AG04450 (cell line): ENCODE measurements at regions not wholly inside any gene's neighbourhood (a gene's known extent, or its start where the extent isn't known, plus 50 kb on each side); places are given as distances from the start of the nearest gene placed in this dataset.

Experiments
- CTCF ChIA-PET: fragments of 300-600, 350-600 bp; formaldehyde crosslinking; extraction: SDS; loops from one replicate; lab custom pipeline; 2022; ENCODE audit warnings: antibody characterized with exemption, inconsistent platforms; lab: Charles Lee
- POLR2A ChIA-PET: fragments of 350-600 bp; formaldehyde crosslinking; extraction: SDS; loops from one replicate; lab custom pipeline; 2021; ENCODE audit warnings: antibody characterized with exemption, inconsistent platforms; lab: Yijun Ruan, JAX
- DNase-seq: peaks from one replicate; pipeline ENCODE4 v3.0.0-alpha.2; 2011; ENCODE audit warnings: low read depth, low spot score
- H3K27ac ChIP-seq: one replicate; pipeline ENCODE4 v1.5.1; 2012; ENCODE audit warnings: low read depth, low read length, control low read depth
- H3K27me3 ChIP-seq: one replicate; pipeline ENCODE4 v1.6.0; 2012; ENCODE audit warnings: low read length; ENCODE audit not compliant: control insufficient read depth, insufficient read depth
- H3K4me3 ChIP-seq: 2 replicates; pipeline ENCODE4 v1.5.1; 2011; ENCODE audit warnings: mild to moderate bottlenecking, low read depth, low read length, control low read depth
- H3K9me3 ChIP-seq: 2 replicates; pipeline ENCODE4 v1.5.1; 2012; ENCODE audit warnings: low read length; ENCODE audit not compliant: control insufficient read depth, insufficient read depth
- TF ChIP-seq, protein P1 (sequence below): IDR thresholded peaks from 2 replicates; pipeline ENCODE4 v1.5.1; 2011; ENCODE audit warnings: low read depth, low read length, control low read depth, inconsistent platforms

DNA sequence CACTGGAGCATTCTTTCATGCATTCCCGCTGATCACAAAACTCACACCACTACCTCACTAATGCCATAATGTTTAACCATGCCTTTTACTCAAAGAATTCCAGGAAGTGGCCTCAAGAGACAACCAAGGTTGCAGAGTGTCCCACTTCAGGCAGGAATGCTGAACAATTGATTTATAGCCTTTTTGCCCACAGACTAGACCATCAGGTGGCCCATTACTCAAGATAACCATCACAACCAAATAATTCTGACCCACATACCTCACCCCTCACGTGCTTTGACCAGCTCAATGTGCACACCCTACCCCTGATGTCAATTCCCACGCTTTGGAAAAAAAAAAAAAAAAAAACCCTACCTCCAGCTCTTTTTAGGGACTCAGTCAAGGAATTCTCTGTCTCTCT is 220.6 kb upstream of the UFL1 start:
- ChIA-PET CTCF (no interaction called here), POLR2A (no interaction called here)
- Histone ChIP-seq H3K9me3 (peaks cover 7% of the 10 kb centered on the region; the same call in 1 of the 2 replicates), H3K4me3 (no peak overlapping the region), H3K27me3 (no peaks in the 10 kb centered on the region), H3K27ac (no peak overlapping the region)
- TF ChIP-seq, protein P1, sequence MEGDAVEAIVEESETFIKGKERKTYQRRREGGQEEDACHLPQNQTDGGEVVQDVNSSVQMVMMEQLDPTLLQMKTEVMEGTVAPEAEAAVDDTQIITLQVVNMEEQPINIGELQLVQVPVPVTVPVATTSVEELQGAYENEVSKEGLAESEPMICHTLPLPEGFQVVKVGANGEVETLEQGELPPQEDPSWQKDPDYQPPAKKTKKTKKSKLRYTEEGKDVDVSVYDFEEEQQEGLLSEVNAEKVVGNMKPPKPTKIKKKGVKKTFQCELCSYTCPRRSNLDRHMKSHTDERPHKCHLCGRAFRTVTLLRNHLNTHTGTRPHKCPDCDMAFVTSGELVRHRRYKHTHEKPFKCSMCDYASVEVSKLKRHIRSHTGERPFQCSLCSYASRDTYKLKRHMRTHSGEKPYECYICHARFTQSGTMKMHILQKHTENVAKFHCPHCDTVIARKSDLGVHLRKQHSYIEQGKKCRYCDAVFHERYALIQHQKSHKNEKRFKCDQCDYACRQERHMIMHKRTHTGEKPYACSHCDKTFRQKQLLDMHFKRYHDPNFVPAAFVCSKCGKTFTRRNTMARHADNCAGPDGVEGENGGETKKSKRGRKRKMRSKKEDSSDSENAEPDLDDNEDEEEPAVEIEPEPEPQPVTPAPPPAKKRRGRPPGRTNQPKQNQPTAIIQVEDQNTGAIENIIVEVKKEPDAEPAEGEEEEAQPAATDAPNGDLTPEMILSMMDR, result no peak
- no peak for DNase-seq

- ChIA-PET CTCF (no interaction called here), POLR2A (no interaction called here)
- TF ChIP-seq, protein P1, result no peak
- no peaks in the 10 kb centered on the region for H3K27me3 ChIP-seq
- H3K4me3 ChIP-seq, result no peak overlapping the region
- no peak for DNase-seq
- H3K9me3 ChIP-seq, result peaks cover 11% of the 10 kb centered on the region
- no peak overlapping the region for H3K27ac ChIP-seq
These were observed 219.8 kb upstream of the UFL1 start for GRCh38 chr6:96301781-96302180.

GRCh38 chr6:96302991-96303390 is 218.6 kb upstream of the UFL1 start:
- DNase-seq, result no peak
- no peak overlapping the region for H3K4me3 ChIP-seq
- CTCF ChIA-PET, result interaction anchor here (0.6 kb wide), 1 partner anchor 1108 kb away, joined by 3 read pairs; no protein-coding TSS in a partner anchor
- peaks cover 13% of the 10 kb centered on the region for H3K9me3 ChIP-seq
- TF ChIP-seq, protein P1, result no peak
- no peak overlapping the region for H3K27ac ChIP-seq
- POLR2A ChIA-PET, result no interaction called here
- H3K27me3 ChIP-seq, result no peaks in the 10 kb centered on the region

DNA sequence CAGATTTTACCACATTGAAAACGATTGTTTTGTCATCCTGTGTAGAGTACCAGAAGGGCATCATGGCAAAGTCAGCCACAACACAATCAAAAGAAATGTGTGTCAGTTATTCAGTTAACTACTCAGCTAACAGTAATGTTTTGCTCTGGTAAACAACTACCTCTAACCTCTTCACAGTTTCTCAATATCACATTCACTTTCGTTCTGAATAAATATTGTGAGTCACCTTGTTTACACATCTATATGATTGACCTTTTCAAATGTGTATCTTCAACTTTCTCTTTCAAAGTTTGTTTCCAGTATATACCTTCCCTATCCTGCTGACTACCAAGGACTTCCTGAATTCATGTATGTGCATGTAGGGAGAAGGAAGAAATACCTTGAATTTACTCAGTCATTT is 216.6 kb upstream of the UFL1 start:
- H3K9me3 ChIP-seq, result peaks cover 12% of the 10 kb centered on the region

DNA sequence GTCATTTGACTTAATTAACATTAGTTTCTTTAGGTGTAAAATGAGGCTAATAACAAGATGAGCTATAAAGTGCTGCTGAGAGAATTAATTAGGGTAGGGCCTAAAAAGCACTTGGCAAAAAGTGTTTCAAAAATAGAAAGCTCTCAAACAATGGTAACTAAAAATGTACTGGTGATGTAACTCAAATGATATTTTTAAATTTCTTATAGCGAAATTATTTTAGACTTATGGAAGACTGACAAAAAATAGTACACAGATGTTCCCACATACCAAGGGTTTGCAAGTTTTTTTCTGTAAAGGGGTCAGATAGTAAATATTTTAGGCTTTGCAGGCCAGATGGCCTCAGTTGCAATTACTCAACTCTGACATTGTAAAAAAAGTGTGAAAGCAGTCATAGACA is 190.7 kb upstream of the UFL1 start:
- no peak for DNase-seq
- no peaks in the 10 kb centered on the region for H3K27me3 ChIP-seq
- H3K4me3 ChIP-seq, result no peak overlapping the region
- peaks cover 6% of the 10 kb centered on the region; the same call in 1 of the 2 replicates for H3K9me3 ChIP-seq
- POLR2A ChIA-PET, result no interaction called here
- CTCF ChIA-PET, result no interaction called here
- TF ChIP-seq, protein P1, result no peak
- H3K27ac ChIP-seq, result no peak overlapping the region

More for the DNA sequence above, 216.6 kb upstream of the UFL1 start:
- no peak for DNase-seq
- H3K27me3 ChIP-seq, result no peaks in the 10 kb centered on the region
- no peak overlapping the region for H3K27ac ChIP-seq
- ChIA-PET POLR2A (no interaction called here), CTCF (no interaction called here)
- H3K4me3 ChIP-seq, result no peak overlapping the region
- TF ChIP-seq, protein P1, result no peak
